Hepatocyte (in vitro differentiated cells): ENCODE measurements at regions not wholly inside any gene's neighbourhood (a gene's known extent, or its start where the extent isn't known, plus 50 kb on each side); places are given as distances from the start of the nearest gene placed in this dataset.

Experiments used
- DNase-seq: peaks from one replicate; pipeline ENCODE4 v3.0.0-alpha.2; 2016; ENCODE audit warnings: low spot score
- H2AFZ ChIP-seq: fragments of 200-600 bp; sonication (generic); 2 replicates; pipeline ENCODE4 v1.6.0; 2016; ENCODE audit warnings: antibody characterized with exemption, mild to moderate bottlenecking
- H3K27ac ChIP-seq: fragments of 200-600 bp; sonication (generic); 2 replicates; pipeline ENCODE4 v1.5.1; 2016; ENCODE audit warnings: mild to moderate bottlenecking
- H3K27me3 ChIP-seq: fragments of 200-600 bp; sonication (generic); 2 replicates; pipeline ENCODE4 v1.6.1; 2016
- H3K36me3 ChIP-seq: fragments of 200-600 bp; sonication (generic); replicated peaks from 2 replicates; pipeline ENCODE4 v1.5.1; 2016; ENCODE audit warnings: low read depth; ENCODE audit not compliant: insufficient read depth
- H3K4me1 ChIP-seq: fragments of 200-600 bp; sonication (generic); 2 replicates; pipeline ENCODE4 v1.5.1; 2016; ENCODE audit warnings: mild to moderate bottlenecking, moderate library complexity; ENCODE audit not compliant: insufficient read depth
- H3K4me2 ChIP-seq: fragments of 200-600 bp; sonication (generic); 2 replicates; pipeline ENCODE4 v1.6.0; 2016
- H3K4me3 ChIP-seq: fragments of 200-600 bp; sonication (generic); 2 replicates; pipeline ENCODE4 v1.5.1; 2016; ENCODE audit warnings: mild to moderate bottlenecking
- H3K79me2 ChIP-seq: fragments of 200-600 bp; sonication (generic); 2 replicates; pipeline ENCODE4 v1.6.0; 2017; ENCODE audit warnings: mild to moderate bottlenecking
- H3K9me2 ChIP-seq: fragments of 200-600 bp; sonication (generic); replicated peaks from 2 replicates; pipeline ENCODE4 v1.6.0; 2017; ENCODE audit warnings: mild to moderate bottlenecking; ENCODE audit not compliant: insufficient read depth
- H3K9me3 ChIP-seq: fragments of 200-600 bp; sonication (generic); 2 replicates; pipeline ENCODE4 v1.5.1; 2016; ENCODE audit warnings: low read depth, mild to moderate bottlenecking
- H4K20me1 ChIP-seq: fragments of 200-600 bp; sonication (generic); 2 replicates; pipeline ENCODE4 v1.6.0; 2016; ENCODE audit warnings: mild to moderate bottlenecking; ENCODE audit not compliant: insufficient read depth, poor library complexity, severe bottlenecking
- CTCF ChIP-seq: fragments of 200-600 bp; sonication (generic); IDR thresholded peaks from 2 replicates; pipeline ENCODE4 v1.5.1; 2016; ENCODE audit warnings: antibody characterized with exemption, mild to moderate bottlenecking; ENCODE audit not compliant: poor library complexity
- EZH2 ChIP-seq: fragments of 200-600 bp; sonication (generic); IDR thresholded peaks from 2 replicates; pipeline ENCODE4 v1.6.1; 2016; ENCODE audit warnings: antibody characterized with exemption, mild to moderate bottlenecking, borderline replicate concordance
- EZH2phosphoT487 ChIP-seq: fragments of 200-600 bp; sonication (generic); IDR thresholded peaks from one replicate; pipeline ENCODE4 v1.6.1; 2018; ENCODE audit warnings: antibody characterized with exemption, mild to moderate bottlenecking, low read depth, moderate library complexity; ENCODE audit not compliant: unreplicated experiment, severe bottlenecking
- WGBS: methylation state at CpG from one replicate; pipeline ENCODE4 v1.1.6; 2016; ENCODE audit warnings: low lambda C conversion rate; ENCODE audit errors: missing lambda C conversion rate; 5-methylcytosine and 5-hydroxymethylcytosine counted together

GRCh38 chr10:6339891-6340290 is 137.2 kb downstream of the PFKFB3 start:
- WGBS, result 87% methylated on average over 5 of the region's 5 CpGs
- no peak overlapping the region for H2AFZ ChIP-seq
- no peaks in the 10 kb centered on the region for H4K20me1 ChIP-seq
- H3K9me2 ChIP-seq, result no peaks in the 10 kb centered on the region
- H3K27me3 ChIP-seq, result no peaks in the 10 kb centered on the region
- no peak overlapping the region for H3K27ac ChIP-seq
- H3K79me2 ChIP-seq, result no peaks in the 10 kb centered on the region
- no peak overlapping the region for H3K4me2 ChIP-seq
- TF ChIP-seq EZH2phosphoT487, result no peak
- no peak for TF ChIP-seq EZH2
- TF ChIP-seq CTCF, result no peak
- no peaks in the 10 kb centered on the region for H3K9me3 ChIP-seq
- no peaks in the 10 kb centered on the region for H3K36me3 ChIP-seq
- H3K4me3 ChIP-seq, result no peak overlapping the region
- H3K4me1 ChIP-seq, result no peaks in the 10 kb centered on the region
- no peak for DNase-seq

- H2AFZ ChIP-seq, result no peak overlapping the region
- no peaks in the 10 kb centered on the region for H3K9me2 ChIP-seq
- no peaks in the 10 kb centered on the region for H4K20me1 ChIP-seq
- TF ChIP-seq EZH2 (no peak), EZH2phosphoT487 (no peak), CTCF (no peak)
- no peak for DNase-seq
- H3K4me2 ChIP-seq, result no peak overlapping the region
- no peak overlapping the region for H3K4me3 ChIP-seq
- no peaks in the 10 kb centered on the region for H3K79me2 ChIP-seq
- H3K4me1 ChIP-seq, result no peaks in the 10 kb centered on the region
- no peaks in the 10 kb centered on the region for H3K36me3 ChIP-seq
- no peaks in the 10 kb centered on the region for H3K27me3 ChIP-seq
- H3K9me3 ChIP-seq, result no peaks in the 10 kb centered on the region
- H3K27ac ChIP-seq, result no peak overlapping the region
- 60% methylated on average over 10 of the region's 10 CpGs for WGBS
Measured at GRCh38 chr10:6342096-6342685, 139.5 kb downstream of the PFKFB3 start.

GRCh38 chr10:6343305-6344010 is 140.7 kb downstream of the PFKFB3 start:
- Histone ChIP-seq H2AFZ (no peak overlapping the region), H3K27me3 (no peaks in the 10 kb centered on the region), H3K9me3 (no peaks in the 10 kb centered on the region), H4K20me1 (no peaks in the 10 kb centered on the region), H3K4me3 (no peak overlapping the region), H3K79me2 (no peaks in the 10 kb centered on the region), H3K9me2 (no peaks in the 10 kb centered on the region), H3K27ac (no peak overlapping the region), H3K4me1 (no peaks in the 10 kb centered on the region), H3K4me2 (no peak overlapping the region), H3K36me3 (no peaks in the 10 kb centered on the region)
- TF ChIP-seq EZH2phosphoT487 (no peak), EZH2 (no peak)
- no peak for DNase-seq
- WGBS, result 95% methylated on average over 7 of the region's 7 CpGs

- no peaks in the 10 kb centered on the region for H3K27me3 ChIP-seq
- no peaks in the 10 kb centered on the region for H3K9me2 ChIP-seq
- no peak overlapping the region for H2AFZ ChIP-seq
- no peaks in the 10 kb centered on the region for H3K9me3 ChIP-seq
- no peaks in the 10 kb centered on the region for H4K20me1 ChIP-seq
- H3K27ac ChIP-seq, result no peak overlapping the region
- no peaks in the 10 kb centered on the region for H3K4me1 ChIP-seq
- no peak for TF ChIP-seq EZH2
- no peak for TF ChIP-seq EZH2phosphoT487
- TF ChIP-seq CTCF, result no peak
- no peaks in the 10 kb centered on the region for H3K79me2 ChIP-seq
- 89% methylated on average over 1 of the region's 1 CpG for WGBS
- no peak overlapping the region for H3K4me3 ChIP-seq
- no peaks in the 10 kb centered on the region for H3K36me3 ChIP-seq
- DNase-seq, result no peak
- H3K4me2 ChIP-seq, result no peak overlapping the region
Measured at GRCh38 chr10:6345404-6345803, 142.7 kb downstream of the PFKFB3 start.
